H1 (cell line): ENCODE measurements at regions not wholly inside any gene's neighbourhood (a gene's known extent, or its start where the extent isn't known, plus 50 kb on each side); places are given as distances from the start of the nearest gene placed in this dataset.

Source experiments
- ATF3 ChIP-seq: IDR thresholded peaks from 2 replicates; pipeline ENCODE4 v1.6.1; 2011; ENCODE audit warnings: low read depth, mild to moderate bottlenecking, low read length; ENCODE audit not compliant: insufficient read depth
- CHD2 ChIP-seq: IDR thresholded peaks from 2 replicates; pipeline ENCODE4 v1.6.1; 2012; ENCODE audit warnings: low read length, improper control_type of control experiment
- SIN3A ChIP-seq, 2 experiments: IDR thresholded peaks in 1 of 2; conservative IDR thresholded peaks in 1 of 2; 2 replicates each; pipeline ENCODE4 v1.6.1; 2011 to 2012; ENCODE audit warnings: low read length in 2 of 2, improper control_type of control experiment in 1 of 2, low read depth in 1 of 2, mild to moderate bottlenecking in 1 of 2
- TCF12 ChIP-seq: IDR thresholded peaks from 2 replicates; pipeline ENCODE4 v1.6.1; 2011; ENCODE audit warnings: low read depth, mild to moderate bottlenecking, low read length
- TF ChIP-seq, protein P1 (sequence below): fragments of 300-600 bp; sonication (generic); IDR thresholded peaks from 2 replicates; pipeline ENCODE4 v1.7.1; 2012; ENCODE audit warnings: low read length, moderate library complexity, mild to moderate bottlenecking, inconsistent platforms; ENCODE audit not compliant: insufficient replicate concordance

DNA sequence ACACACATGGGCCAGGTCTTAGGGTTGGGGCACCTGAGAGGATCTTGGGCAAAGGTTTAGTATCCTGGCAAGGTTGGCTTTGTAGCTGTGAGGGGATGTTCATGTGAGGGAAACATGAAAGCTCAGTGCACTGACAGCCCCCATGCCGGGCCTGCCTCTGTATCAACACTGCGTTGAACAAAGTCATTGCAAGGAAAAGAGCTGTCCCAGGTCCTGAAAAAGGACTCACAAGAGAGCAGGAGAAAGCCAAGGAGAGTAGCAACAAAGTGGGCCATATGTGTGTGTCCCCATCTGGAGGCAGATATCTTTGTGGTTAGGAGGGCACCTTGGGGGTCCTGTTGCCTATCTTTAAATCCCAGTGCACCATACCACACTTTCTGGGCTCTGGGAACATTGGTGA, 237.8 kb upstream of the THSD7B start (continued):
- TF ChIP-seq, protein P1, sequence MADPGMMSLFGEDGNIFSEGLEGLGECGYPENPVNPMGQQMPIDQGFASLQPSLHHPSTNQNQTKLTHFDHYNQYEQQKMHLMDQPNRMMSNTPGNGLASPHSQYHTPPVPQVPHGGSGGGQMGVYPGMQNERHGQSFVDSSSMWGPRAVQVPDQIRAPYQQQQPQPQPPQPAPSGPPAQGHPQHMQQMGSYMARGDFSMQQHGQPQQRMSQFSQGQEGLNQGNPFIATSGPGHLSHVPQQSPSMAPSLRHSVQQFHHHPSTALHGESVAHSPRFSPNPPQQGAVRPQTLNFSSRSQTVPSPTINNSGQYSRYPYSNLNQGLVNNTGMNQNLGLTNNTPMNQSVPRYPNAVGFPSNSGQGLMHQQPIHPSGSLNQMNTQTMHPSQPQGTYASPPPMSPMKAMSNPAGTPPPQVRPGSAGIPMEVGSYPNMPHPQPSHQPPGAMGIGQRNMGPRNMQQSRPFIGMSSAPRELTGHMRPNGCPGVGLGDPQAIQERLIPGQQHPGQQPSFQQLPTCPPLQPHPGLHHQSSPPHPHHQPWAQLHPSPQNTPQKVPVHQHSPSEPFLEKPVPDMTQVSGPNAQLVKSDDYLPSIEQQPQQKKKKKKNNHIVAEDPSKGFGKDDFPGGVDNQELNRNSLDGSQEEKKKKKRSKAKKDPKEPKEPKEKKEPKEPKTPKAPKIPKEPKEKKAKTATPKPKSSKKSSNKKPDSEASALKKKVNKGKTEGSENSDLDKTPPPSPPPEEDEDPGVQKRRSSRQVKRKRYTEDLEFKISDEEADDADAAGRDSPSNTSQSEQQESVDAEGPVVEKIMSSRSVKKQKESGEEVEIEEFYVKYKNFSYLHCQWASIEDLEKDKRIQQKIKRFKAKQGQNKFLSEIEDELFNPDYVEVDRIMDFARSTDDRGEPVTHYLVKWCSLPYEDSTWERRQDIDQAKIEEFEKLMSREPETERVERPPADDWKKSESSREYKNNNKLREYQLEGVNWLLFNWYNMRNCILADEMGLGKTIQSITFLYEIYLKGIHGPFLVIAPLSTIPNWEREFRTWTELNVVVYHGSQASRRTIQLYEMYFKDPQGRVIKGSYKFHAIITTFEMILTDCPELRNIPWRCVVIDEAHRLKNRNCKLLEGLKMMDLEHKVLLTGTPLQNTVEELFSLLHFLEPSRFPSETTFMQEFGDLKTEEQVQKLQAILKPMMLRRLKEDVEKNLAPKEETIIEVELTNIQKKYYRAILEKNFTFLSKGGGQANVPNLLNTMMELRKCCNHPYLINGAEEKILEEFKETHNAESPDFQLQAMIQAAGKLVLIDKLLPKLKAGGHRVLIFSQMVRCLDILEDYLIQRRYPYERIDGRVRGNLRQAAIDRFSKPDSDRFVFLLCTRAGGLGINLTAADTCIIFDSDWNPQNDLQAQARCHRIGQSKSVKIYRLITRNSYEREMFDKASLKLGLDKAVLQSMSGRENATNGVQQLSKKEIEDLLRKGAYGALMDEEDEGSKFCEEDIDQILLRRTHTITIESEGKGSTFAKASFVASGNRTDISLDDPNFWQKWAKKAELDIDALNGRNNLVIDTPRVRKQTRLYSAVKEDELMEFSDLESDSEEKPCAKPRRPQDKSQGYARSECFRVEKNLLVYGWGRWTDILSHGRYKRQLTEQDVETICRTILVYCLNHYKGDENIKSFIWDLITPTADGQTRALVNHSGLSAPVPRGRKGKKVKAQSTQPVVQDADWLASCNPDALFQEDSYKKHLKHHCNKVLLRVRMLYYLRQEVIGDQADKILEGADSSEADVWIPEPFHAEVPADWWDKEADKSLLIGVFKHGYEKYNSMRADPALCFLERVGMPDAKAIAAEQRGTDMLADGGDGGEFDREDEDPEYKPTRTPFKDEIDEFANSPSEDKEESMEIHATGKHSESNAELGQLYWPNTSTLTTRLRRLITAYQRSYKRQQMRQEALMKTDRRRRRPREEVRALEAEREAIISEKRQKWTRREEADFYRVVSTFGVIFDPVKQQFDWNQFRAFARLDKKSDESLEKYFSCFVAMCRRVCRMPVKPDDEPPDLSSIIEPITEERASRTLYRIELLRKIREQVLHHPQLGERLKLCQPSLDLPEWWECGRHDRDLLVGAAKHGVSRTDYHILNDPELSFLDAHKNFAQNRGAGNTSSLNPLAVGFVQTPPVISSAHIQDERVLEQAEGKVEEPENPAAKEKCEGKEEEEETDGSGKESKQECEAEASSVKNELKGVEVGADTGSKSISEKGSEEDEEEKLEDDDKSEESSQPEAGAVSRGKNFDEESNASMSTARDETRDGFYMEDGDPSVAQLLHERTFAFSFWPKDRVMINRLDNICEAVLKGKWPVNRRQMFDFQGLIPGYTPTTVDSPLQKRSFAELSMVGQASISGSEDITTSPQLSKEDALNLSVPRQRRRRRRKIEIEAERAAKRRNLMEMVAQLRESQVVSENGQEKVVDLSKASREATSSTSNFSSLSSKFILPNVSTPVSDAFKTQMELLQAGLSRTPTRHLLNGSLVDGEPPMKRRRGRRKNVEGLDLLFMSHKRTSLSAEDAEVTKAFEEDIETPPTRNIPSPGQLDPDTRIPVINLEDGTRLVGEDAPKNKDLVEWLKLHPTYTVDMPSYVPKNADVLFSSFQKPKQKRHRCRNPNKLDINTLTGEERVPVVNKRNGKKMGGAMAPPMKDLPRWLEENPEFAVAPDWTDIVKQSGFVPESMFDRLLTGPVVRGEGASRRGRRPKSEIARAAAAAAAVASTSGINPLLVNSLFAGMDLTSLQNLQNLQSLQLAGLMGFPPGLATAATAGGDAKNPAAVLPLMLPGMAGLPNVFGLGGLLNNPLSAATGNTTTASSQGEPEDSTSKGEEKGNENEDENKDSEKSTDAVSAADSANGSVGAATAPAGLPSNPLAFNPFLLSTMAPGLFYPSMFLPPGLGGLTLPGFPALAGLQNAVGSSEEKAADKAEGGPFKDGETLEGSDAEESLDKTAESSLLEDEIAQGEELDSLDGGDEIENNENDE: no peak
- TF ChIP-seq ATF3 (no peak), TCF12 (no peak), CHD2 (no peak), SIN3A (conservative IDR thresholded peaks at IDR 0.05 in 1 of 2, IDR thresholded peaks at IDR 0.05 in 1 of 2; ENCODE audit: low read depth in 1 of 2, low read length in 2 of 2) (peak in 1 of 2 experiments; percentile 78; a peak in 2 of 4 replicates)
